ENCODE measurements at regions not wholly inside any gene's neighbourhood (a gene's known extent, or its start where the extent isn't known, plus 50 kb on each side); places are given as distances from the start of the nearest gene placed in this dataset.

DNA sequence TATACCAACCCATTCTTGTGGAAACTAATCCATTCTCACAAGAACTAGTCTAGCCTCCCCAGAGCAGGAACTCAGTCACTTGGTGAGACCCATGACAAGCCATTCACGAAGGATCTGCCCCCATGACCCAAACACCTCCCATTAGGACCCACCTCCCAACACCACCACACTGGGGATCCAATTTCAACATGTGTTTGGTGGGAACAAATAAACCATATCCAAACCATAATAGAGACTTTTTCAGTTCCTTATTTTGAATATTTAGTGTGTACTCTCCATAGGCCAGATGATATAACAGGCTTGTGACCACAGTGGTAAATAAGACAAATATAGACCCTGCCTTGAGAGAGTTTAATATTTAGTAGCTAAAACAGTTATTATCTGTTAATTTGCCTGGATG, 227.5 kb upstream of the SERP2 start:
- H3K27ac Mint-ChIP-seq: no peak overlapping the region
- peaks cover 25% of the 10 kb centered on the region for H3K4me1 Mint-ChIP-seq
- no peaks in the 10 kb centered on the region for H3K27me3 ChIP-seq (ENCODE audit: control insufficient read depth, insufficient read depth, low read length, poor library complexity, severe bottlenecking)
- no peaks in the 10 kb centered on the region for H3K36me3 Mint-ChIP-seq (ENCODE audit: low read depth)
- H3K27ac ChIP-seq (ENCODE audit: low read depth, low read length): no peak overlapping the region
- no peaks in the 10 kb centered on the region for H3K9me3 Mint-ChIP-seq
- WGBS, 2 experiments (ENCODE audit: insufficient coverage in 1 of 2, insufficient read length in 1 of 2): 100% methylated on average over 1 of the region's 1 CpG; no CpG with 5 or more reads in 1 of the 2 experiments
- DNase-seq: no peak
- H3K36me3 ChIP-seq (ENCODE audit: control insufficient read depth, insufficient read depth, low read length): no peaks in the 10 kb centered on the region
- H3K4me1 ChIP-seq (ENCODE audit: control insufficient read depth, insufficient read depth, low read length): peaks cover 4% of the 10 kb centered on the region
- H3K4me3 Mint-ChIP-seq: no peak overlapping the region
- H3K4me3 ChIP-seq (ENCODE audit: low read length): no peak overlapping the region
- no peak overlapping the region for H3K9ac ChIP-seq (ENCODE audit: extremely low read depth, low read length, poor library complexity, severe bottlenecking)
- H3K27me3 Mint-ChIP-seq (ENCODE audit: insufficient read depth): peaks cover 2% of the 10 kb centered on the region
- TF ChIP-seq CTCF (conservative IDR thresholded peaks at IDR 0.05): no peak
- no peaks in the 10 kb centered on the region for H3K9me3 ChIP-seq (ENCODE audit: control insufficient read depth, low read length)

DNA sequence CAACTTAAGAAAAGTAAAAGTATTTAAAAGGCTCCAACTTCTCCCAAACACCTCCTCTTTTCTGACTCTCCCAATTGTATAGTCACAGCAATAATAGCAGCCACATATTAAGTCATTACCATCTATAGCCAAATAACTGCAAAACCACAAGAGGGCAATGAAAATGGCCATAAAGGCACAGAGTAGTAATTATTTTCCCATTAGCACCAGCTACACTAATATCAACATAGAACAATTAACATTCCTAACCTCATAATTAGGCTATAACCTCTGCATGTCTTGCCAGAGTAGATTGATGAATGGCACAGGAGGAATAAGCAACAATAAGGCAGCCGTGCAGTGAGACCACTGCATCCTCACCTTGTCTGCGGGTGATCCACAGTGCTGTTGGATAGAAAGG, 226.4 kb upstream of the SERP2 start:
- Mint-ChIP-seq H3K36me3 (ENCODE audit: low read depth) (no peaks in the 10 kb centered on the region), H3K4me3 (no peak overlapping the region), H3K27me3 (ENCODE audit: insufficient read depth) (peaks cover 2% of the 10 kb centered on the region), H3K27ac (no peak overlapping the region), H3K9me3 (no peaks in the 10 kb centered on the region), H3K4me1 (peaks cover 25% of the 10 kb centered on the region)
- H3K27me3 ChIP-seq (ENCODE audit: control insufficient read depth, insufficient read depth, low read length, poor library complexity, severe bottlenecking): no peaks in the 10 kb centered on the region
- no peak for TF ChIP-seq CTCF (conservative IDR thresholded peaks at IDR 0.05)
- H3K36me3 ChIP-seq (ENCODE audit: control insufficient read depth, insufficient read depth, low read length): no peaks in the 10 kb centered on the region
- H3K9ac ChIP-seq (ENCODE audit: extremely low read depth, low read length, poor library complexity, severe bottlenecking): no peak overlapping the region
- no peak for DNase-seq
- no peak overlapping the region for H3K4me3 ChIP-seq (ENCODE audit: low read length)
- WGBS, 2 experiments (ENCODE audit: insufficient coverage in 1 of 2, insufficient read length in 1 of 2): 83 to 90% methylated on average over 2 of the region's 2 CpGs
- H3K27ac ChIP-seq (ENCODE audit: low read depth, low read length): no peak overlapping the region
- H3K9me3 ChIP-seq (ENCODE audit: control insufficient read depth, low read length): no peaks in the 10 kb centered on the region
- peaks cover 4% of the 10 kb centered on the region for H3K4me1 ChIP-seq (ENCODE audit: control insufficient read depth, insufficient read depth, low read length)

- Histone ChIP-seq H3K9me3 (ENCODE audit: control insufficient read depth, low read length) (no peaks in the 10 kb centered on the region), H3K36me3 (ENCODE audit: control insufficient read depth, insufficient read depth, low read length) (no peaks in the 10 kb centered on the region), H3K27ac (ENCODE audit: low read depth, low read length) (no peak overlapping the region), H3K4me1 (ENCODE audit: control insufficient read depth, insufficient read depth, low read length) (peaks cover 4% of the 10 kb centered on the region), H3K9ac (ENCODE audit: extremely low read depth, low read length, poor library complexity, severe bottlenecking) (no peak overlapping the region), H3K4me3 (ENCODE audit: low read length) (no peak overlapping the region), H3K27me3 (ENCODE audit: control insufficient read depth, insufficient read depth, low read length, poor library complexity, severe bottlenecking) (no peaks in the 10 kb centered on the region)
- TF ChIP-seq CTCF (conservative IDR thresholded peaks at IDR 0.05): no peak
- 84 to 94% methylated on average over 2 of the region's 2 CpGs for WGBS, 2 experiments (ENCODE audit: insufficient coverage in 1 of 2, insufficient read length in 1 of 2)
- no peak overlapping the region for H3K4me3 Mint-ChIP-seq
- no peak for DNase-seq
- no peak overlapping the region for H3K27ac Mint-ChIP-seq
- H3K4me1 Mint-ChIP-seq: peaks cover 25% of the 10 kb centered on the region
- no peaks in the 10 kb centered on the region for H3K9me3 Mint-ChIP-seq
- H3K27me3 Mint-ChIP-seq (ENCODE audit: insufficient read depth): peaks cover 2% of the 10 kb centered on the region
- no peaks in the 10 kb centered on the region for H3K36me3 Mint-ChIP-seq (ENCODE audit: low read depth)
These were observed 226.0 kb upstream of the SERP2 start for GRCh38 chr13:44147648-44148047.

All from endodermal cell (in vitro differentiated cells).